Loucy (cell line): ENCODE measurements at regions not wholly inside any gene's neighbourhood (a gene's known extent, or its start where the extent isn't known, plus 50 kb on each side); places are given as distances from the start of the nearest gene placed in this dataset.

ENCODE experiments used
- EZH2phosphoT487 ChIP-seq: fragments of 200-600 bp; IDR thresholded peaks from 2 replicates; pipeline ENCODE4 v1.6.1; 2018; ENCODE audit warnings: antibody characterized with exemption, mild to moderate bottlenecking, moderate library complexity, borderline replicate concordance
- TF ChIP-seq, protein P1 (sequence below): fragments of 200-600 bp; sonication (generic); conservative IDR thresholded peaks from 2 replicates; pipeline ENCODE4 v1.5.1; 2014; ENCODE audit warnings: mild to moderate bottlenecking, antibody characterized with exemption, low read length

GRCh38 chr4:103429283-103429682 is 231.1 kb upstream of the CENPE start:
- TF ChIP-seq, protein P1, sequence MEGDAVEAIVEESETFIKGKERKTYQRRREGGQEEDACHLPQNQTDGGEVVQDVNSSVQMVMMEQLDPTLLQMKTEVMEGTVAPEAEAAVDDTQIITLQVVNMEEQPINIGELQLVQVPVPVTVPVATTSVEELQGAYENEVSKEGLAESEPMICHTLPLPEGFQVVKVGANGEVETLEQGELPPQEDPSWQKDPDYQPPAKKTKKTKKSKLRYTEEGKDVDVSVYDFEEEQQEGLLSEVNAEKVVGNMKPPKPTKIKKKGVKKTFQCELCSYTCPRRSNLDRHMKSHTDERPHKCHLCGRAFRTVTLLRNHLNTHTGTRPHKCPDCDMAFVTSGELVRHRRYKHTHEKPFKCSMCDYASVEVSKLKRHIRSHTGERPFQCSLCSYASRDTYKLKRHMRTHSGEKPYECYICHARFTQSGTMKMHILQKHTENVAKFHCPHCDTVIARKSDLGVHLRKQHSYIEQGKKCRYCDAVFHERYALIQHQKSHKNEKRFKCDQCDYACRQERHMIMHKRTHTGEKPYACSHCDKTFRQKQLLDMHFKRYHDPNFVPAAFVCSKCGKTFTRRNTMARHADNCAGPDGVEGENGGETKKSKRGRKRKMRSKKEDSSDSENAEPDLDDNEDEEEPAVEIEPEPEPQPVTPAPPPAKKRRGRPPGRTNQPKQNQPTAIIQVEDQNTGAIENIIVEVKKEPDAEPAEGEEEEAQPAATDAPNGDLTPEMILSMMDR = peak; percentile 48
- no peak for TF ChIP-seq EZH2phosphoT487
